IPS-18a (cell line): ENCODE measurements at regions not wholly inside any gene's neighbourhood (a gene's known extent, or its start where the extent isn't known, plus 50 kb on each side); places are given as distances from the start of the nearest gene placed in this dataset.
"Not testable (repeated sequence)": the region's sequence is repeated elsewhere in the genome, so short reads cannot be mapped to it uniquely, and the experiment has no call there.

ENCODE experiments used
- H3K27ac ChIP-seq: one replicate; pipeline ENCODE4 v1.5.1; 2013; ENCODE audit warnings: low read length
- H3K27me3 ChIP-seq: one replicate; pipeline ENCODE4 v1.6.1; 2013; ENCODE audit warnings: mild to moderate bottlenecking, low read length; ENCODE audit not compliant: control insufficient read depth, insufficient read depth
- H3K36me3 ChIP-seq: one replicate; pipeline ENCODE4 v1.6.1; 2013; ENCODE audit warnings: low read depth, low read length; ENCODE audit not compliant: control insufficient read depth
- H3K4me1 ChIP-seq: one replicate; pipeline ENCODE4 v1.6.1; 2013; ENCODE audit warnings: low read depth, low read length; ENCODE audit not compliant: control insufficient read depth
- H3K4me3 ChIP-seq: one replicate; pipeline ENCODE4 v1.5.1; 2013; ENCODE audit warnings: low read length
- H3K9ac ChIP-seq: one replicate; pipeline ENCODE4 v1.6.1; 2013; ENCODE audit warnings: mild to moderate bottlenecking, low read length, moderate library complexity
- H3K9me3 ChIP-seq: one replicate; pipeline ENCODE4 v1.6.1; 2013; ENCODE audit warnings: low read depth, low read length; ENCODE audit not compliant: control insufficient read depth

DNA sequence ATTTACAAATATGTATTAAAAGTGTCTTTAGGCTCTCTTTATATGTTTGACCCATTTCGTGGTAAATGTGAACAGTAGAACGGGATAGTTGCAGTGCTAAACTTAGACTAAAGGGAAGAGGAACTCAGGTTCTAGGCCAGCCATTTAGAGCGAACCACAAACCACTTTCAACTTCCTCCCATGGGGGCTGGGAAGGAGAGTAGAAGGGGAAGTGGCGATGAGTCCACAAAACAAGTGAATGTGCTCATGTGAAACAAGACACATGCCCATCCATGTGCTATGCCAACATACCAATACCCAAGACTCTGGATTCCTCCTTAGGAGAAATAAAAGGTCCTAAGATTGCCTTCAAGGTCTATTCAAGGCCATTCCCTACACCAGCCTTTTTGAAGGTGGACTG lies 940.4 kb upstream of the FOXG1 start:
- H3K9me3 ChIP-seq, H3K4me1 ChIP-seq, H3K27me3 ChIP-seq, H3K27ac ChIP-seq, H3K9ac ChIP-seq, H3K36me3 ChIP-seq, H3K4me3 ChIP-seq: not testable (repeated sequence)

DNA sequence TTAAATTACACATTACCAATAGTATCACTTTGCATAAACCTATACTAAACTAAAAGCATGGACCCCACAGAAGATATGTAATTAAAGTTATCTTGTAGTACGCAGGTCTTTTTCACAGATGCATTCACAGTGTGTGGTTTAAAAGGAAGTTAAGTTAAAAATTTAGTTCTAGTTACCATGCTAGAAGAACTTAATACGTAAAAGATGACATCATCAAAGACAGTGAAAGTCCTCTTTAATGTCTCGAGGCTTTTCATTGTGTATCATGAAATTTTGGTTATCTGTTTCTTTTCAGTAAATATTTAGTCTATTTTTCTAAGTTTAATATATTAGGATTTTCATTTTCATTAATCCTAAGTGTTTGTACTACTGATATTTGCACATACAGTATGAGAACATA lies 934.6 kb upstream of the FOXG1 start:
- not testable (repeated sequence) for H3K4me3 ChIP-seq, H3K9me3 ChIP-seq

DNA sequence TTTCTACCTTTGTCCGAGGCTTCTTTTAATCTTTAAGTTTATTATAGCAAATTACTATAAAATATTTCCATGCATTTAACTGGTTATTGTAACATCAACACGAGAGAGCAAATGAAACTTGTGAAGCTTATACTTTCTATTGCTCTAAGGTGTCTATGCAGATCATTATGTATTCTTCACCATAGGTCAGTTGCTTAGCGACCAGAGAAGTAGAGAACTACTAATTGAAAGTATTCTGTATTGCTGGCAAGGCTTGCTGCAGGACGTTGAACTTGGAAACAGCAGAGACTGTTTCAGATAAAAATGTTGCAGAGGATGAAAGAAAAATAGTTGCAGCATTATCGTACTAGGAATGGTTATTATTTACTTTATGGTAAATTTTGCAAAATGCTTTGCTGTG lies 933.6 kb upstream of the FOXG1 start:
- H3K4me1 ChIP-seq, H3K9ac ChIP-seq, H3K4me3 ChIP-seq, H3K27ac ChIP-seq, H3K27me3 ChIP-seq, H3K9me3 ChIP-seq, H3K36me3 ChIP-seq: not testable (repeated sequence)

More for the DNA sequence above, 934.6 kb upstream of the FOXG1 start:
- not testable (repeated sequence) for H3K9ac ChIP-seq, H3K27me3 ChIP-seq, H3K36me3 ChIP-seq, H3K27ac ChIP-seq, H3K4me1 ChIP-seq

DNA sequence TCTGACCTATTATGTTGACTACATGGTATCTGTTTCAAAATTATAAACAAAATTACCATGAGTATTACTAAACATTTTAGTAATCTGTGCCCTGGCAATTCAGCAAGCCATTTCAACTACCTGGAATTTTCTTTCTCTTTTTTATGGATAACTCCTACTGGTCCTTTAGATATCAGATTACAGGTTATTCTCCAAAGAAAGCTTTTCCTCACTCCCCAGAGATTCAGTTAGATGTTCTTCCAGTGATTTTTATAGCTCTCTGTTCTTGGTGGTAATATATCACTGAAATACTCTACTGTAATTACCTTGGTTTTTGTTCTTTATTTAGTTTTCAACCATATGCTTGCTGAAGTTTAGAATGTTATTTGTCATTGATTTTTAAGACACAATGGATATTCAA lies 930.2 kb upstream of the FOXG1 start:
- peaks cover 6% of the 10 kb centered on the region for H3K4me1 ChIP-seq
- H3K9ac ChIP-seq, result no peak overlapping the region
- H3K9me3 ChIP-seq, result no peaks in the 10 kb centered on the region
- no peak overlapping the region for H3K4me3 ChIP-seq
- no peaks in the 10 kb centered on the region for H3K36me3 ChIP-seq
- H3K27me3 ChIP-seq, result no peaks in the 10 kb centered on the region
- no peak overlapping the region for H3K27ac ChIP-seq

GRCh38 chr14:27845241-27845850 lies 921.2 kb upstream of the FOXG1 start:
- no peaks in the 10 kb centered on the region for H3K9me3 ChIP-seq
- no peaks in the 10 kb centered on the region for H3K36me3 ChIP-seq
- H3K9ac ChIP-seq, result no peak overlapping the region
- peaks cover 8% of the 10 kb centered on the region for H3K4me1 ChIP-seq
- H3K27ac ChIP-seq, result no peak overlapping the region
- H3K27me3 ChIP-seq, result no peaks in the 10 kb centered on the region
- no peak overlapping the region for H3K4me3 ChIP-seq

- Histone ChIP-seq H3K4me1 (peaks cover 8% of the 10 kb centered on the region), H3K4me3 (no peak overlapping the region), H3K9ac (no peak overlapping the region), H3K36me3 (no peaks in the 10 kb centered on the region), H3K27ac (no peak overlapping the region), H3K27me3 (no peaks in the 10 kb centered on the region), H3K9me3 (no peaks in the 10 kb centered on the region)
These were observed 920.7 kb upstream of the FOXG1 start for GRCh38 chr14:27845902-27846301.

GRCh38 chr14:27847480-27847879 lies 919.1 kb upstream of the FOXG1 start:
- H3K27ac ChIP-seq, H3K9ac ChIP-seq, H3K4me3 ChIP-seq, H3K9me3 ChIP-seq, H3K36me3 ChIP-seq, H3K27me3 ChIP-seq, H3K4me1 ChIP-seq: not testable (repeated sequence)

DNA sequence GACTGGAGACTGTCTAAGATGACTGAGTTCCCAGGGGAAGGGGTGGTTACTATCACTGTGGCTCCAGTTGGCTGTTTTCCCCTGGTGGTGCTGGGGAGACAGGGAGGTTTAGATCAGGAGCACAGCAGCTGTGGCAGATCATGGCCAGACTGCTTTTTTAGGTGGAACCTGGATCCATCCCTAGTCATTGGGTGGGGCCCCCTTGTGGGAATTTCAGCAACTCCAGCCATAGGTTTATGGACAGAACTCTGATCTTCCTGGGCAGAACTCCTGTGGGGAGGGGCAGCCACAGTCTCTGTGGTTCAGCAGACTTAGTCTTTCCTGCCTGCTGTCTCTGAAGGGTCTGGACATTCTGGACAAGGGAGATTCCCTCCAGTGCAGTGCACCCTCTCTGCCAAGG lies 917.4 kb upstream of the FOXG1 start:
- not testable (repeated sequence) for H3K36me3 ChIP-seq, H3K27ac ChIP-seq, H3K4me3 ChIP-seq, H3K27me3 ChIP-seq, H3K9ac ChIP-seq, H3K4me1 ChIP-seq, H3K9me3 ChIP-seq

DNA sequence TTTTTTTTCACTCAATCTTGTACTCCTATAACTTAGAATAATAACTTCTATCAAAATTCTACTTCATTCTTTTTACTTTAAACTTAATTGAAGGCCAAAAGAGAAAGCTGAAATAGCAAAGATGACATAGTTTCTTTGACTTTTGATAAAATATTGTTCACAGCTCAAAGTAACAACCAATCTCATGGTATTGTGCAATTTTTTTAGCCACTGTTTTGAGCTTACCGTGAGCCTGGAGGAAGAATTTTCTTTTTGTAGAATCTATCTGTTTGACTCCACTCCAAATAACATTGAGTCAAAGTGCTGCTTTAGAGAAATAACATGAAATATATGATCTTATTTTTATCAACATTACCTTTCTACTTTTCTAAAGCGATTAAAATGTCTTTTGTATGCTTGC lies 903.9 kb upstream of the FOXG1 start:
- H3K4me1 ChIP-seq, result no peaks in the 10 kb centered on the region

DNA sequence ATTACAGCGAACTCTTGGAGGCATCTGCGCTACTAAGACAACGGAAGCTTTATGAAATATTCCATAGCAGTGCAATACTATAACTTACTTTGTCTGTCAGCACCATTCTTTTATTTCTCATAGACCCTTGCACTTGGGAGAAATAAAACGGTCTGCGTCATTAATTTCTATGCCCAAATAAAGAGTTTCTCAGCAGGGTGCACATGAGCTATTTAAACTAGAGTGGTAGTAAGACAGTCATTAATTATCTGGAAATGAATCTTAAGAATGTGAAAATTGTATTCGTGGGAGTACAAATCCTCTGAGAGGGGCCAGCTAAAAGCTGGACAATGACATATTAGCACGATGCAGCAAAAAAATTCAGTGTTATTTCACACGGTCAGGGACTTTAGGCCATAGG lies 903.4 kb upstream of the FOXG1 start:
- Histone ChIP-seq H3K27me3 (no peaks in the 10 kb centered on the region), H3K4me1 (no peaks in the 10 kb centered on the region), H3K4me3 (no peak overlapping the region), H3K36me3 (no peaks in the 10 kb centered on the region), H3K27ac (no peak overlapping the region), H3K9ac (no peak overlapping the region), H3K9me3 (no peaks in the 10 kb centered on the region)

More for the DNA sequence above, 903.9 kb upstream of the FOXG1 start:
- Histone ChIP-seq H3K4me3 (no peak overlapping the region), H3K27me3 (no peaks in the 10 kb centered on the region), H3K36me3 (no peaks in the 10 kb centered on the region), H3K27ac (no peak overlapping the region), H3K9me3 (no peaks in the 10 kb centered on the region), H3K9ac (no peak overlapping the region)

DNA sequence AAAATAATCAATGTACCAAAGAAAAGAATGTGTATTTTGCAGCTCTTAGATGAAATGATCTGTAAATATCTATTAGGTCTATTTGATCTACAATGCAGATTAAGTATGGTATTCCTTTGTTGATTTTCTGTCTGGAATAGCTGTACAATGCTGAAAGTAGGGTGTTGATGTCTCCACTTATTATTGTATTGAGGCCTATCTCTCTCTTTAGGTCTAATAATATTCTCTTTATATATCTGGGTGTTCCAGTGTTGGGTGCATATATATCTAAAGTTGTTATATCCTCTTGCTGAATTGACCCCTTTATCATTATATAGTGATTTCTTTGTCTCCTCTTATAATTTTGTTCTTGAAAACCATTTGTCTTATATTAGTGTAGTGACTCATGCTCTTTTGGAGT lies 885.5 kb upstream of the FOXG1 start:
- Histone ChIP-seq H3K4me1 (peaks cover 4% of the 10 kb centered on the region), H3K9me3 (no peaks in the 10 kb centered on the region), H3K36me3 (no peaks in the 10 kb centered on the region), H3K9ac (no peak overlapping the region), H3K4me3 (no peak overlapping the region), H3K27me3 (no peaks in the 10 kb centered on the region), H3K27ac (no peak overlapping the region)

GRCh38 chr14:27881646-27882045 lies 884.9 kb upstream of the FOXG1 start:
- no peaks in the 10 kb centered on the region for H3K36me3 ChIP-seq
- no peak overlapping the region for H3K4me3 ChIP-seq
- H3K4me1 ChIP-seq, result peaks cover 4% of the 10 kb centered on the region
- no peak overlapping the region for H3K9ac ChIP-seq
- H3K9me3 ChIP-seq, result no peaks in the 10 kb centered on the region
- H3K27me3 ChIP-seq, result no peaks in the 10 kb centered on the region
- no peak overlapping the region for H3K27ac ChIP-seq
